ENCODE measurements at regions not wholly inside any gene's neighbourhood (a gene's known extent, or its start where the extent isn't known, plus 50 kb on each side); places are given as distances from the start of the nearest gene placed in this dataset.

GRCh38 chr13:91216928-91217700, 130.4 kb upstream of the MIR17HG start (continued):
- TF ChIP-seq, protein P1, sequence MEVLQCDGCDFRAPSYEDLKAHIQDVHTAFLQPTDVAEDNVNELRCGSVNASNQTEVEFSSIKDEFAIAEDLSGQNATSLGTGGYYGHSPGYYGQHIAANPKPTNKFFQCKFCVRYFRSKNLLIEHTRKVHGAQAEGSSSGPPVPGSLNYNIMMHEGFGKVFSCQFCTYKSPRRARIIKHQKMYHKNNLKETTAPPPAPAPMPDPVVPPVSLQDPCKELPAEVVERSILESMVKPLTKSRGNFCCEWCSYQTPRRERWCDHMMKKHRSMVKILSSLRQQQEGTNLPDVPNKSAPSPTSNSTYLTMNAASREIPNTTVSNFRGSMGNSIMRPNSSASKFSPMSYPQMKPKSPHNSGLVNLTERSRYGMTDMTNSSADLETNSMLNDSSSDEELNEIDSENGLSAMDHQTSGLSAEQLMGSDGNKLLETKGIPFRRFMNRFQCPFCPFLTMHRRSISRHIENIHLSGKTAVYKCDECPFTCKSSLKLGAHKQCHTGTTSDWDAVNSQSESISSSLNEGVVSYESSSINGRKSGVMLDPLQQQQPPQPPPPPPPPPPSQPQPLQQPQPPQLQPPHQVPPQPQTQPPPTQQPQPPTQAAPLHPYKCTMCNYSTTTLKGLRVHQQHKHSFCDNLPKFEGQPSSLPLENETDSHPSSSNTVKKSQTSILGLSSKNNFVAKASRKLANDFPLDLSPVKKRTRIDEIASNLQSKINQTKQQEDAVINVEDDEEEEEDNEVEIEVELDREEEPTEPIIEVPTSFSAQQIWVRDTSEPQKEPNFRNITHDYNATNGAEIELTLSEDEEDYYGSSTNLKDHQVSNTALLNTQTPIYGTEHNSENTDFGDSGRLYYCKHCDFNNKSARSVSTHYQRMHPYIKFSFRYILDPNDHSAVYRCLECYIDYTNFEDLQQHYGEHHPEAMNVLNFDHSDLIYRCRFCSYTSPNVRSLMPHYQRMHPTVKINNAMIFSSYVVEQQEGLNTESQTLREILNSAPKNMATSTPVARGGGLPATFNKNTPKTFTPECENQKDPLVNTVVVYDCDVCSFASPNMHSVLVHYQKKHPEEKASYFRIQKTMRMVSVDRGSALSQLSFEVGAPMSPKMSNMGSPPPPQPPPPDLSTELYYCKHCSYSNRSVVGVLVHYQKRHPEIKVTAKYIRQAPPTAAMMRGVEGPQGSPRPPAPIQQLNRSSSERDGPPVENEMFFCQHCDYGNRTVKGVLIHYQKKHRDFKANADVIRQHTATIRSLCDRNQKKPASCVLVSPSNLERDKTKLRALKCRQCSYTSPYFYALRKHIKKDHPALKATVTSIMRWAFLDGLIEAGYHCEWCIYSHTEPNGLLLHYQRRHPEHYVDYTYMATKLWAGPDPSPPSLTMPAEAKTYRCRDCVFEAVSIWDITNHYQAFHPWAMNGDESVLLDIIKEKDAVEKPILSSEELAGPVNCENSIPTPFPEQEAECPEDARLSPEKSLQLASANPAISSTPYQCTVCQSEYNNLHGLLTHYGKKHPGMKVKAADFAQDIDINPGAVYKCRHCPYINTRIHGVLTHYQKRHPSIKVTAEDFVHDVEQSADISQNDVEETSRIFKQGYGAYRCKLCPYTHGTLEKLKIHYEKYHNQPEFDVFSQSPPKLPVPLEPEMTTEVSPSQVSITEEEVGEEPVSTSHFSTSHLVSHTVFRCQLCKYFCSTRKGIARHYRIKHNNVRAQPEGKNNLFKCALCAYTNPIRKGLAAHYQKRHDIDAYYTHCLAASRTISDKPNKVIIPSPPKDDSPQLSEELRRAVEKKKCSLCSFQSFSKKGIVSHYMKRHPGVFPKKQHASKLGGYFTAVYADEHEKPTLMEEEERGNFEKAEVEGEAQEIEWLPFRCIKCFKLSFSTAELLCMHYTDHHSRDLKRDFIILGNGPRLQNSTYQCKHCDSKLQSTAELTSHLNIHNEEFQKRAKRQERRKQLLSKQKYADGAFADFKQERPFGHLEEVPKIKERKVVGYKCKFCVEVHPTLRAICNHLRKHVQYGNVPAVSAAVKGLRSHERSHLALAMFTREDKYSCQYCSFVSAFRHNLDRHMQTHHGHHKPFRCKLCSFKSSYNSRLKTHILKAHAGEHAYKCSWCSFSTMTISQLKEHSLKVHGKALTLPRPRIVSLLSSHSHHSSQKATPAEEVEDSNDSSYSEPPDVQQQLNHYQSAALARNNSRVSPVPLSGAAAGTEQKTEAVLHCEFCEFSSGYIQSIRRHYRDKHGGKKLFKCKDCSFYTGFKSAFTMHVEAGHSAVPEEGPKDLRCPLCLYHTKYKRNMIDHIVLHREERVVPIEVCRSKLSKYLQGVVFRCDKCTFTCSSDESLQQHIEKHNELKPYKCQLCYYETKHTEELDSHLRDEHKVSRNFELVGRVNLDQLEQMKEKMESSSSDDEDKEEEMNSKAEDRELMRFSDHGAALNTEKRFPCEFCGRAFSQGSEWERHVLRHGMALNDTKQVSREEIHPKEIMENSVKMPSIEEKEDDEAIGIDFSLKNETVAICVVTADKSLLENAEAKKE (CRISPR knock-in tag; IDR thresholded peaks at IDR 0.05), result no peak
- no peak for TF ChIP-seq REST (IDR thresholded peaks at IDR 0.05; ENCODE audit: unreplicated experiment)
- no peak for TF ChIP-seq EZH2 (IDR thresholded peaks at IDR 0.05; ENCODE audit: low read depth, unreplicated experiment)
- no peak for TF ChIP-seq ZNF114 (CRISPR knock-in tag; IDR thresholded peaks at IDR 0.05)
- no peak for TF ChIP-seq CREB1 (CRISPR knock-in tag; IDR thresholded peaks at IDR 0.05; ENCODE audit: low read depth)
- TF ChIP-seq CTCF (conservative IDR thresholded peaks at IDR 0.05; ENCODE audit: low read depth in 2 of 2), result no peak
- no peak for TF ChIP-seq STAT1 (IDR thresholded peaks at IDR 0.05; ENCODE audit: unreplicated experiment)

Data from GM23338 (cell line).